HEK293 (cell line): ENCODE measurements at regions not wholly inside any gene's neighbourhood (a gene's known extent, or its start where the extent isn't known, plus 50 kb on each side); places are given as distances from the start of the nearest gene placed in this dataset.
A peak's percentile ranks its signal among the peaks of the same experiment; 100 is the strongest.

ENCODE experiments used
- CTCF ChIA-PET: fragments of 350-600 bp; formaldehyde crosslinking; extraction: SDS; loops from one replicate; lab custom pipeline; 2021; ENCODE audit warnings: antibody characterized with exemption; lab: Yijun Ruan, JAX
- POLR2A ChIA-PET: fragments of 300-600 bp; formaldehyde crosslinking; extraction: SDS; loops from one replicate; lab custom pipeline; 2020; ENCODE audit warnings: antibody characterized with exemption, inconsistent platforms; lab: Yijun Ruan, JAX
- H3K27ac ChIP-seq: fragments of 200-500 bp; sonication (Bioruptor generic); 2 replicates; pipeline ENCODE4 v1.5.1; 2014; ENCODE audit warnings: low read depth, low read length, control low read depth, inconsistent platforms; ENCODE audit errors: extremely low read depth
- H3K36me3 ChIP-seq, 2 experiments: fragments of 200-500 bp in 1 of 2; sonication (Bioruptor generic) in 1 of 2; 1 replicate in 1 of 2; 2 replicates in 1 of 2; pipeline ENCODE4 v1.5.1; 2014 to 2017; ENCODE audit warnings: inconsistent platforms in 2 of 2, low read length in 2 of 2; ENCODE audit not compliant: control insufficient read depth in 2 of 2, insufficient read depth in 1 of 2
- H3K4me1 ChIP-seq: fragments of 200-500 bp; sonication (Bioruptor generic); 2 replicates; pipeline ENCODE4 v1.5.1; 2014; ENCODE audit warnings: mild to moderate bottlenecking, low read length, inconsistent platforms; ENCODE audit not compliant: control insufficient read depth, insufficient read depth
- H3K4me3 ChIP-seq: 2 replicates; pipeline ENCODE4 v1.5.1; 2011; ENCODE audit warnings: low read depth, mild to moderate bottlenecking, control low read depth, low read length, moderate library complexity
- H3K9me3 ChIP-seq: fragments of 200-500 bp; sonication (Bioruptor generic); 2 replicates; pipeline ENCODE4 v1.5.1; 2014; ENCODE audit warnings: low read depth, low read length, inconsistent platforms; ENCODE audit not compliant: control insufficient read depth, insufficient read depth
- FEZF1 ChIP-seq: fragments of 450-650 bp; formaldehyde crosslinking; IDR thresholded peaks from 2 replicates; pipeline ENCODE4 v1.5.1; 2016; ENCODE audit warnings: missing biosample characterization, missing genetic modification characterization
- GLIS1 ChIP-seq: fragments of 450-650 bp; formaldehyde crosslinking; IDR thresholded peaks from 2 replicates; pipeline ENCODE4 v1.5.1; 2016; ENCODE audit warnings: missing biosample characterization, missing genetic modification characterization
- MZF1 ChIP-seq: fragments of 450-650 bp; formaldehyde crosslinking; IDR thresholded peaks from 2 replicates; pipeline ENCODE4 v1.5.1; 2017; ENCODE audit warnings: missing biosample characterization, missing genetic modification characterization, borderline replicate concordance
- PATZ1 ChIP-seq: fragments of 450-650 bp; formaldehyde crosslinking; IDR thresholded peaks from 2 replicates; pipeline ENCODE4 v1.5.1; 2016; ENCODE audit warnings: missing biosample characterization, missing genetic modification characterization
- PRDM10 ChIP-seq: fragments of 450-650 bp; formaldehyde crosslinking; IDR thresholded peaks from 2 replicates; pipeline ENCODE4 v1.5.1; 2016; ENCODE audit warnings: missing biosample characterization, missing genetic modification characterization
- PRDM6 ChIP-seq: fragments of 450-650 bp; formaldehyde crosslinking; IDR thresholded peaks from 2 replicates; pipeline ENCODE4 v1.5.1; 2017; ENCODE audit warnings: missing biosample characterization, missing genetic modification characterization
- TCF7L2 ChIP-seq: IDR thresholded peaks from 2 replicates; pipeline ENCODE4 v1.6.1; 2011; ENCODE audit warnings: low read depth, mild to moderate bottlenecking, inconsistent platforms, low read length, moderate library complexity, borderline replicate concordance
- ZBTB1 ChIP-seq: fragments of 450-650 bp; formaldehyde crosslinking; IDR thresholded peaks from 2 replicates; pipeline ENCODE4 v1.5.1; 2016; ENCODE audit warnings: missing biosample characterization, missing genetic modification characterization
- ZIC2 ChIP-seq: fragments of 450-650 bp; formaldehyde crosslinking; IDR thresholded peaks from 2 replicates; pipeline ENCODE4 v1.5.1; 2016; ENCODE audit warnings: missing biosample characterization, missing genetic modification characterization
- ZNF214 ChIP-seq: fragments of 450-650 bp; formaldehyde crosslinking; IDR thresholded peaks from 2 replicates; pipeline ENCODE4 v1.5.1; 2017; ENCODE audit warnings: missing biosample characterization, mild to moderate bottlenecking, missing genetic modification characterization, borderline replicate concordance
- ZNF23 ChIP-seq: fragments of 450-650 bp; formaldehyde crosslinking; IDR thresholded peaks from 2 replicates; pipeline ENCODE4 v1.5.1; 2016; ENCODE audit warnings: missing biosample characterization, missing genetic modification characterization, borderline replicate concordance
- ZNF335 ChIP-seq: fragments of 450-650 bp; formaldehyde crosslinking; conservative IDR thresholded peaks from 2 replicates; pipeline ENCODE4 v1.5.1; 2016; ENCODE audit warnings: missing biosample characterization, missing genetic modification characterization
- ZNF341 ChIP-seq: fragments of 450-650 bp; formaldehyde crosslinking; IDR thresholded peaks from 2 replicates; pipeline ENCODE4; 2016; ENCODE audit warnings: low read depth, missing biosample characterization, missing genetic modification characterization
- ZNF530 ChIP-seq: fragments of 450-650 bp; formaldehyde crosslinking; IDR thresholded peaks from 2 replicates; pipeline ENCODE4 v1.5.1; 2016; ENCODE audit warnings: low read depth, missing biosample characterization, missing genetic modification characterization
- ZNF561 ChIP-seq: fragments of 450-650 bp; IDR thresholded peaks from 2 replicates; pipeline ENCODE4 v1.5.1; 2018; ENCODE audit warnings: missing biosample characterization, missing genetic modification characterization, borderline replicate concordance
- ZNF610 ChIP-seq: fragments of 450-650 bp; formaldehyde crosslinking; IDR thresholded peaks from 2 replicates; pipeline ENCODE4 v1.5.1; 2016; ENCODE audit warnings: missing biosample characterization, missing genetic modification characterization, borderline replicate concordance
- ZNF623 ChIP-seq: fragments of 450-650 bp; formaldehyde crosslinking; IDR thresholded peaks from 2 replicates; pipeline ENCODE4 v1.5.1; 2016; ENCODE audit warnings: missing biosample characterization, missing genetic modification characterization
- ZNF692 ChIP-seq: fragments of 450-650 bp; formaldehyde crosslinking; IDR thresholded peaks from 2 replicates; pipeline ENCODE4 v1.5.1; 2016; ENCODE audit warnings: missing biosample characterization, missing genetic modification characterization
- ZSCAN30 ChIP-seq: fragments of 450-650 bp; IDR thresholded peaks from 2 replicates; pipeline ENCODE4 v1.5.1; 2018; ENCODE audit warnings: missing biosample characterization, mild to moderate bottlenecking, missing genetic modification characterization, moderate library complexity
- TF ChIP-seq, protein P1 (sequence below): fragments of 450-650 bp; formaldehyde crosslinking; IDR thresholded peaks from 2 replicates; pipeline ENCODE4 v1.5.1; 2016; ENCODE audit warnings: missing biosample characterization, missing genetic modification characterization
- TF ChIP-seq, protein P2 (sequence below): fragments of 450-650 bp; formaldehyde crosslinking; IDR thresholded peaks from 2 replicates; pipeline ENCODE4 v1.5.1; 2016; ENCODE audit warnings: missing biosample characterization, missing genetic modification characterization, borderline replicate concordance
- TF ChIP-seq, protein P3 (sequence below): fragments of 450-650 bp; formaldehyde crosslinking; IDR thresholded peaks from 2 replicates; pipeline ENCODE4 v1.5.1; 2017; ENCODE audit warnings: missing biosample characterization, missing genetic modification characterization

GRCh38 chr1:58885998-58886397 lies 102.2 kb upstream of the JUN start:
- H3K27ac ChIP-seq: peak overlapping the region; percentile 73
- CTCF ChIA-PET: interaction anchor here (0.6 kb wide), 2 partner anchors 54 to 137 kb away, joined by 3 read pairs; no protein-coding TSS in a partner anchor
- H3K9me3 ChIP-seq: no peaks in the 10 kb centered on the region
- H3K4me1 ChIP-seq: peaks cover 24% of the 10 kb centered on the region
- H3K36me3 ChIP-seq: no peaks in the 10 kb centered on the region
- POLR2A ChIA-PET: no interaction called here
- H3K4me3 ChIP-seq: no peak overlapping the region
- peak; percentile 49 for TF ChIP-seq ZNF692 (tag by site-specific recombination)
- TF ChIP-seq, protein P1, sequence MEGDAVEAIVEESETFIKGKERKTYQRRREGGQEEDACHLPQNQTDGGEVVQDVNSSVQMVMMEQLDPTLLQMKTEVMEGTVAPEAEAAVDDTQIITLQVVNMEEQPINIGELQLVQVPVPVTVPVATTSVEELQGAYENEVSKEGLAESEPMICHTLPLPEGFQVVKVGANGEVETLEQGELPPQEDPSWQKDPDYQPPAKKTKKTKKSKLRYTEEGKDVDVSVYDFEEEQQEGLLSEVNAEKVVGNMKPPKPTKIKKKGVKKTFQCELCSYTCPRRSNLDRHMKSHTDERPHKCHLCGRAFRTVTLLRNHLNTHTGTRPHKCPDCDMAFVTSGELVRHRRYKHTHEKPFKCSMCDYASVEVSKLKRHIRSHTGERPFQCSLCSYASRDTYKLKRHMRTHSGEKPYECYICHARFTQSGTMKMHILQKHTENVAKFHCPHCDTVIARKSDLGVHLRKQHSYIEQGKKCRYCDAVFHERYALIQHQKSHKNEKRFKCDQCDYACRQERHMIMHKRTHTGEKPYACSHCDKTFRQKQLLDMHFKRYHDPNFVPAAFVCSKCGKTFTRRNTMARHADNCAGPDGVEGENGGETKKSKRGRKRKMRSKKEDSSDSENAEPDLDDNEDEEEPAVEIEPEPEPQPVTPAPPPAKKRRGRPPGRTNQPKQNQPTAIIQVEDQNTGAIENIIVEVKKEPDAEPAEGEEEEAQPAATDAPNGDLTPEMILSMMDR (tag by site-specific recombination): no peak
- TF ChIP-seq ZNF561 (tag by site-specific recombination): peak; percentile 56
- TF ChIP-seq ZBTB1 (tag by site-specific recombination): no peak
- TF ChIP-seq MZF1 (tag by site-specific recombination): 0 out of 2 replicates have a peak, but pooled peaks have one; percentile 8
- TF ChIP-seq PRDM6 (tag by site-specific recombination): 0 out of 2 replicates have a peak, but pooled peaks have one; percentile 28
- TF ChIP-seq ZNF214: no peak
- TF ChIP-seq PRDM10 (tag by site-specific recombination): no peak
- TF ChIP-seq, protein P2, sequence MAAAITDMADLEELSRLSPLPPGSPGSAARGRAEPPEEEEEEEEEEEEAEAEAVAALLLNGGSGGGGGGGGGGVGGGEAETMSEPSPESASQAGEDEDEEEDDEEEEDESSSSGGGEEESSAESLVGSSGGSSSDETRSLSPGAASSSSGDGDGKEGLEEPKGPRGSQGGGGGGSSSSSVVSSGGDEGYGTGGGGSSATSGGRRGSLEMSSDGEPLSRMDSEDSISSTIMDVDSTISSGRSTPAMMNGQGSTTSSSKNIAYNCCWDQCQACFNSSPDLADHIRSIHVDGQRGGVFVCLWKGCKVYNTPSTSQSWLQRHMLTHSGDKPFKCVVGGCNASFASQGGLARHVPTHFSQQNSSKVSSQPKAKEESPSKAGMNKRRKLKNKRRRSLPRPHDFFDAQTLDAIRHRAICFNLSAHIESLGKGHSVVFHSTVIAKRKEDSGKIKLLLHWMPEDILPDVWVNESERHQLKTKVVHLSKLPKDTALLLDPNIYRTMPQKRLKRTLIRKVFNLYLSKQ (tag by site-specific recombination): no peak
- no peak for TF ChIP-seq TCF7L2
- TF ChIP-seq ZNF530 (tag by site-specific recombination): no peak
- TF ChIP-seq ZNF610: peak; percentile 80; the same call in 1 of the 2 replicates
- no peak for TF ChIP-seq ZNF623 (tag by site-specific recombination)
- peak; percentile 98 for TF ChIP-seq FEZF1 (tag by site-specific recombination)
- peak; percentile 70; the same call in 1 of the 2 replicates for TF ChIP-seq ZIC2 (tag by site-specific recombination)
- 0 out of 2 replicates have a peak, but pooled peaks have one; percentile 23 for TF ChIP-seq GLIS1 (tag by site-specific recombination)
- peak; percentile 60 for TF ChIP-seq ZNF335 (tag by site-specific recombination)
- TF ChIP-seq ZNF23 (tag by site-specific recombination): no peak
- no peak for TF ChIP-seq ZSCAN30 (tag by site-specific recombination)
- TF ChIP-seq, protein P3, sequence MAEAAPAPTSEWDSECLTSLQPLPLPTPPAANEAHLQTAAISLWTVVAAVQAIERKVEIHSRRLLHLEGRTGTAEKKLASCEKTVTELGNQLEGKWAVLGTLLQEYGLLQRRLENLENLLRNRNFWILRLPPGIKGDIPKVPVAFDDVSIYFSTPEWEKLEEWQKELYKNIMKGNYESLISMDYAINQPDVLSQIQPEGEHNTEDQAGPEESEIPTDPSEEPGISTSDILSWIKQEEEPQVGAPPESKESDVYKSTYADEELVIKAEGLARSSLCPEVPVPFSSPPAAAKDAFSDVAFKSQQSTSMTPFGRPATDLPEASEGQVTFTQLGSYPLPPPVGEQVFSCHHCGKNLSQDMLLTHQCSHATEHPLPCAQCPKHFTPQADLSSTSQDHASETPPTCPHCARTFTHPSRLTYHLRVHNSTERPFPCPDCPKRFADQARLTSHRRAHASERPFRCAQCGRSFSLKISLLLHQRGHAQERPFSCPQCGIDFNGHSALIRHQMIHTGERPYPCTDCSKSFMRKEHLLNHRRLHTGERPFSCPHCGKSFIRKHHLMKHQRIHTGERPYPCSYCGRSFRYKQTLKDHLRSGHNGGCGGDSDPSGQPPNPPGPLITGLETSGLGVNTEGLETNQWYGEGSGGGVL: peak; percentile 32; the same call in 1 of the 2 replicates
- TF ChIP-seq ZNF341: peak; percentile 73
- TF ChIP-seq PATZ1 (tag by site-specific recombination): peak; percentile 21; the same call in 1 of the 2 replicates
